ENCODE measurements at regions not wholly inside any gene's neighbourhood (a gene's known extent, or its start where the extent isn't known, plus 50 kb on each side); places are given as distances from the start of the nearest gene placed in this dataset.

- TF ChIP-seq SMC3 (conservative IDR thresholded peaks at IDR 0.05; ENCODE audit: poor library complexity) = no peak
- TF ChIP-seq, protein P1, sequence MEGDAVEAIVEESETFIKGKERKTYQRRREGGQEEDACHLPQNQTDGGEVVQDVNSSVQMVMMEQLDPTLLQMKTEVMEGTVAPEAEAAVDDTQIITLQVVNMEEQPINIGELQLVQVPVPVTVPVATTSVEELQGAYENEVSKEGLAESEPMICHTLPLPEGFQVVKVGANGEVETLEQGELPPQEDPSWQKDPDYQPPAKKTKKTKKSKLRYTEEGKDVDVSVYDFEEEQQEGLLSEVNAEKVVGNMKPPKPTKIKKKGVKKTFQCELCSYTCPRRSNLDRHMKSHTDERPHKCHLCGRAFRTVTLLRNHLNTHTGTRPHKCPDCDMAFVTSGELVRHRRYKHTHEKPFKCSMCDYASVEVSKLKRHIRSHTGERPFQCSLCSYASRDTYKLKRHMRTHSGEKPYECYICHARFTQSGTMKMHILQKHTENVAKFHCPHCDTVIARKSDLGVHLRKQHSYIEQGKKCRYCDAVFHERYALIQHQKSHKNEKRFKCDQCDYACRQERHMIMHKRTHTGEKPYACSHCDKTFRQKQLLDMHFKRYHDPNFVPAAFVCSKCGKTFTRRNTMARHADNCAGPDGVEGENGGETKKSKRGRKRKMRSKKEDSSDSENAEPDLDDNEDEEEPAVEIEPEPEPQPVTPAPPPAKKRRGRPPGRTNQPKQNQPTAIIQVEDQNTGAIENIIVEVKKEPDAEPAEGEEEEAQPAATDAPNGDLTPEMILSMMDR (IDR thresholded peaks at IDR 0.05; ENCODE audit: poor library complexity, severe bottlenecking) = no peak
- no peak for TF ChIP-seq EZH2 (IDR thresholded peaks at IDR 0.05; ENCODE audit: borderline replicate concordance, insufficient read depth, low read length, poor library complexity, severe bottlenecking)
These were observed 577.7 kb downstream of the SLC16A7 start for GRCh38 chr12:60173224-60174170.

Data from neural cell (in vitro differentiated cells).